HCT116 (cell line): ENCODE measurements at regions not wholly inside any gene's neighbourhood (a gene's known extent, or its start where the extent isn't known, plus 50 kb on each side); places are given as distances from the start of the nearest gene placed in this dataset.
A peak's percentile ranks its signal among the peaks of the same experiment; 100 is the strongest.

Experiments used
- ATAC-seq: fragments of 200-7000 bp; cut with Tn5 transposase; 2 replicates; pipeline ENCODE4 v1.9.1; 2020; ENCODE audit warnings: mild to moderate bottlenecking, moderate library complexity
- BruUV-seq: library from RNA; stranded (reverse); fragments of 400-500 nt; replicated peaks from 2 replicates; lab custom pipeline; 2021; lab: Mats Ljungman, UMichigan
- CTCF ChIA-PET: fragments of 300-600 bp; sonication (Branson Sonifier 250); formaldehyde crosslinking; loops from one replicate; lab custom pipeline; 2021; ENCODE audit warnings: antibody characterized with exemption; lab: Charles Lee
- POLR2A ChIA-PET: fragments of 300-600, 350-600 bp; sonication (Branson Sonifier 250); formaldehyde crosslinking; loops from one replicate; lab custom pipeline; 2021; ENCODE audit warnings: antibody characterized with exemption; lab: Charles Lee
- RAD21 ChIA-PET, 2 experiments: fragments of 300-600 bp; sonication (Branson Sonifier 250); formaldehyde crosslinking; loops; one replicate each; lab custom pipeline; 2023; ENCODE audit warnings: low total read pairs in 2 of 2; ENCODE audit not compliant: uncharacterized antibody in 2 of 2, unreplicated experiment in 2 of 2, low non-redundant PET in 1 of 2; lab: Charles Lee
- DNase-seq: peaks from one replicate; pipeline ENCODE4 v3.0.0-alpha.2; 2010; ENCODE audit warnings: low read depth, low spot score
- H2AFZ ChIP-seq: fragments of 200-600 bp; shearing (Covaris generic), sonication (generic); 2 replicates; pipeline ENCODE4 v1.6.1; 2017; ENCODE audit warnings: low read depth, mixed run types, mixed read lengths, antibody characterized with exemption, low read length; ENCODE audit not compliant: poor library complexity, severe bottlenecking
- H3K27ac ChIP-seq: 2 replicates; pipeline ENCODE4 v1.5.1; 2012; ENCODE audit warnings: low read depth, low read length
- H3K27me3 ChIP-seq: fragments of 200-600 bp; sonication (generic); 2 replicates; pipeline ENCODE4 v1.6.1; 2016; ENCODE audit warnings: mixed run types, low read length, mixed read lengths; ENCODE audit not compliant: insufficient read depth
- H3K36me3 ChIP-seq, 2 experiments: fragments of 200-500 bp in 1 of 2; fragments of 200-600 bp in 1 of 2; sonication (Bioruptor generic) in 1 of 2; sonication (generic) in 1 of 2; 2 replicates each; pipeline versions ENCODE4 v1.5.1 to v1.6.1; 2014 to 2016; ENCODE audit warnings: low read length in 2 of 2, inconsistent platforms in 1 of 2, mixed read lengths in 1 of 2, mixed run types in 1 of 2; ENCODE audit not compliant: insufficient read depth in 2 of 2, control insufficient read depth in 1 of 2
- H3K4me1 ChIP-seq, 2 experiments: fragments of 200-600 bp in 1 of 2; sonication (generic) in 1 of 2; 2 replicates each; pipeline versions ENCODE4 v1.5.1 to v1.6.1; 2012 to 2017; ENCODE audit warnings: low read length in 2 of 2, inconsistent platforms in 1 of 2, mild to moderate bottlenecking in 1 of 2, mixed read lengths in 1 of 2, mixed run types in 1 of 2, moderate library complexity in 1 of 2; ENCODE audit not compliant: insufficient read depth in 2 of 2, control insufficient read depth in 1 of 2
- H3K4me2 ChIP-seq: fragments of 200-600 bp; sonication (generic); 2 replicates; pipeline ENCODE4 v1.6.1; 2017; ENCODE audit warnings: mixed run types, low read length, mixed read lengths
- H3K4me3 ChIP-seq, 2 experiments: fragments of 200-600 bp in 1 of 2; sonication (generic) in 1 of 2; replicated peaks in 1 of 2; 2 replicates each; pipeline ENCODE4 v1.5.1; 2011 to 2016; ENCODE audit warnings: low read length in 2 of 2, control low read depth in 1 of 2, low read depth in 1 of 2, mild to moderate bottlenecking in 1 of 2, mixed read lengths in 1 of 2, mixed run types in 1 of 2
- H3K79me2 ChIP-seq: fragments of 200-600 bp; sonication (generic); 2 replicates; pipeline ENCODE4 v1.6.1; 2017; ENCODE audit warnings: mild to moderate bottlenecking, mixed run types, low read length, moderate library complexity, mixed read lengths; ENCODE audit not compliant: insufficient read depth
- H3K9ac ChIP-seq: fragments of 200-600 bp; sonication (generic); 2 replicates; pipeline ENCODE4 v1.6.1; 2016; ENCODE audit warnings: low read length, mixed read lengths
- H3K9me2 ChIP-seq: fragments of 200-600 bp; sonication (generic), shearing (Covaris generic); 2 replicates; pipeline ENCODE4 v1.6.1; 2017; ENCODE audit warnings: mixed run types, mild to moderate bottlenecking, moderate library complexity; ENCODE audit not compliant: insufficient read depth
- H3K9me3 ChIP-seq, 2 experiments: fragments of 200-500 bp in 1 of 2; fragments of 200-600 bp in 1 of 2; sonication (Bioruptor generic) in 1 of 2; sonication (generic) in 1 of 2; 2 replicates each; pipeline ENCODE4 v1.6.1; 2014 to 2017; ENCODE audit warnings: low read length in 2 of 2, mixed read lengths in 2 of 2, inconsistent platforms in 1 of 2, low read depth in 1 of 2, mild to moderate bottlenecking in 1 of 2, mixed run types in 1 of 2, moderate library complexity in 1 of 2; ENCODE audit not compliant: control insufficient read depth in 1 of 2, insufficient read depth in 1 of 2
- H4K20me1 ChIP-seq: fragments of 200-600 bp; sonication (generic), shearing (Covaris generic); 2 replicates; pipeline ENCODE4 v1.6.1; 2017; ENCODE audit warnings: mixed run types, mild to moderate bottlenecking, moderate library complexity; ENCODE audit not compliant: insufficient read depth
- CBX3 ChIP-seq: IDR thresholded peaks from 2 replicates; pipeline ENCODE4 v1.6.1; 2012; ENCODE audit warnings: low read depth
- CEBPB ChIP-seq: IDR thresholded peaks from 2 replicates; pipeline ENCODE4 v1.6.1; 2012; ENCODE audit warnings: low read depth
- ELF1 ChIP-seq: IDR thresholded peaks from 2 replicates; pipeline ENCODE4 v1.6.1; 2012; ENCODE audit warnings: low read depth, borderline replicate concordance
- JUND ChIP-seq: IDR thresholded peaks from 2 replicates; pipeline ENCODE4 v1.6.1; 2012
- POLR2A ChIP-seq: IDR thresholded peaks from 2 replicates; pipeline ENCODE4 v1.7.0; 2011; ENCODE audit warnings: borderline replicate concordance; ENCODE audit not compliant: insufficient read depth, insufficient read length; ENCODE audit errors: extremely low read depth
- POLR2AphosphoS5 ChIP-seq: IDR thresholded peaks from 2 replicates; pipeline ENCODE4 v1.6.1; 2011; ENCODE audit warnings: mild to moderate bottlenecking, low read depth, low read length, moderate library complexity
- RAD21 ChIP-seq: IDR thresholded peaks from 2 replicates; pipeline ENCODE4 v1.6.1; 2012; ENCODE audit warnings: low read depth, mild to moderate bottlenecking
- SIN3A ChIP-seq: IDR thresholded peaks from 2 replicates; pipeline ENCODE4 v1.6.1; 2012; ENCODE audit warnings: low read depth
- SP1 ChIP-seq: IDR thresholded peaks from 2 replicates; pipeline ENCODE4 v1.6.1; 2012; ENCODE audit warnings: low read depth
- SRF ChIP-seq: IDR thresholded peaks from 2 replicates; pipeline ENCODE4 v1.6.1; 2012; ENCODE audit warnings: low read depth
- YY1 ChIP-seq: IDR thresholded peaks from 2 replicates; pipeline ENCODE4 v1.6.1; 2011; ENCODE audit warnings: low read length, low read depth, moderate library complexity, mild to moderate bottlenecking; ENCODE audit not compliant: insufficient replicate concordance; ENCODE audit errors: extremely low read depth
- ZBTB33 ChIP-seq: IDR thresholded peaks from 2 replicates; pipeline ENCODE4 v1.6.1; 2011; ENCODE audit warnings: mild to moderate bottlenecking, low read length, moderate library complexity; ENCODE audit not compliant: insufficient replicate concordance; ENCODE audit errors: extremely low read depth
- ZNF274 ChIP-seq: fragments of 200-500 bp; sonication (Bioruptor generic); IDR thresholded peaks from 2 replicates; pipeline ENCODE4 v1.6.1; 2014; ENCODE audit warnings: mild to moderate bottlenecking, low read depth, low read length, inconsistent platforms
- intact Hi-C: fragments of 100-400 bp; cut with micrococcal nuclease; formaldehyde crosslinking; loops from 2 replicates; pipeline ENCODE4 v1.10.0; 2022

DNA sequence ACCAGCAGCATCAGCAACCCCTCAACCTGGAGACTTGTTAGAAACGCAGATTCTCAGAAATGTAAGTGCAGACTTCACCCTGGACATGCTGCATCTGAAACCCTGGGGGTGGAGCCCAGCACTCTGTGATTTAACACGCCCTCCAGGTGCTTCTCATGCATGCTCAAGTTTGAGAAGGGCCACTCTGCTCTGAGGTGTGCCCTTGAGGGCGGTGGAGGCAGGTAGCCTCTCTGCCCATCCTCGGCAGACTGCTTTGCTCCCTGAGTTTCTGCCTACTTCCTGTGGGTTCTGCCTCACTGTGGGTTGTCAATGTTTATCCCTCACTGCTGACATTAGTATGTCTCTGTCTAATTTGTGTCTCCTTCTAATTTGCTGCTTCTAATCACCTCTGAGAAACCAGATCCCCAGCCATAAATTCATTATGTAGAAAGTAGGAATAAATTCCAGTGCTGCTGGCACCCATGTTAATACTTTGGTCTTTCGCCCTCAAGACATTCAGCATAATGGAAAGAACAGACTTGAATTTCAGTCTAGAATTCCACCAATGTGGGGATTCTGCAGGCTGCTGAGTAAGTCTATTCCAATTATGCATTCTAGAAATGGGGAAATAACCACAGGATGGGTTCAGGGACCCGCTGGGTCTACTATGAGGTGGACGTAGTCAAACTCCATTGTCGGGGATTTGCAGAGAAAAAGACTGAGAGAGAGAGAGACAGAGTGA is 51.3 kb upstream of the CYSLTR2 start:
- intact Hi-C loops = no loop called here
- no TSS peak for BruUV-seq

More for the DNA sequence above, 51.3 kb upstream of the CYSLTR2 start:
- ChIA-PET POLR2A (no interaction called here), RAD21 (no interaction called here), CTCF (no interaction called here)
- Histone ChIP-seq H4K20me1 (no peaks in the 10 kb centered on the region), H3K9ac (no peak overlapping the region), H3K4me2 (no peak overlapping the region), H3K27me3 (no peaks in the 10 kb centered on the region), H3K36me3 (no peaks in the 10 kb centered on the region), H3K9me3 (no peaks in the 10 kb centered on the region), H2AFZ (no peak overlapping the region), H3K4me3 (no peak overlapping the region), H3K4me1 (peaks cover 0 to 5% of the 10 kb centered on the region in 2 experiments; a peak in 1 of 4 replicates), H3K79me2 (no peaks in the 10 kb centered on the region), H3K9me2 (no peaks in the 10 kb centered on the region), H3K27ac (no peak overlapping the region)
- TF ChIP-seq CEBPB = no peak
- TF ChIP-seq YY1 = no peak
- TF ChIP-seq SP1 = no peak
- TF ChIP-seq ZBTB33 = no peak
- no peak for TF ChIP-seq SRF
- no peak for TF ChIP-seq SIN3A
- no peak for TF ChIP-seq ZNF274
- TF ChIP-seq POLR2AphosphoS5 = no peak
- TF ChIP-seq POLR2A = no peak
- no peak for TF ChIP-seq RAD21
- no peak for TF ChIP-seq JUND
- no peak for TF ChIP-seq CBX3
- TF ChIP-seq ELF1 = no peak
- ATAC-seq = peak; percentile 25; the same call in 1 of the 2 replicates
- DNase-seq = no peak
